ENCODE measurements at regions not wholly inside any gene's neighbourhood (a gene's known extent, or its start where the extent isn't known, plus 50 kb on each side); places are given as distances from the start of the nearest gene placed in this dataset.

DNA sequence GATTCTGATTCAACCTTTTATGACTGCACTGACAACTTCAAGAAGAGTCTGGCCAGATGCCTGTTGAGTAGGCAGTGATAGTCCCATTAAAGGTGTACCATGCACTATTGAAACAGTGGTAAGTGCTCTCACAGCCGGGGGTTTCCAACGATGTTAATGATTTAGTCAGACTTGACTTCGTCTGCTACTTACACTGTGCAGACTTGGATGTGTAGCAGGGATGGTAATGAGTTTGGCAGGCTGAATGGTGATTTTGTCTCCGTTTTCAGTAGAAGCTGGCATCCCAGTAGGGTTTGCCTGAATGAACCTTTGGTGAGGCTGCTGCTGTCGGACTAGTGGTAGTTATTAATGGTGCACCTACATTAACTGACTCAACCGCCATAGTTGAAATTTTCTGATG, 52.0 kb upstream of the TMSB15B start:
- no peak for TF ChIP-seq RAD21 (IDR thresholded peaks at IDR 0.05 in 1 of 2, conservative IDR thresholded peaks at IDR 0.05 in 1 of 2; ENCODE audit: low read depth in 2 of 2, low read length in 2 of 2)
- TF ChIP-seq SRF (IDR thresholded peaks at IDR 0.05; ENCODE audit: low read depth, low read length), result no peak
- no peak for TF ChIP-seq GTF2F1 (IDR thresholded peaks at IDR 0.05; ENCODE audit: borderline replicate concordance, low read depth, low read length)
- TF ChIP-seq, protein P1, sequence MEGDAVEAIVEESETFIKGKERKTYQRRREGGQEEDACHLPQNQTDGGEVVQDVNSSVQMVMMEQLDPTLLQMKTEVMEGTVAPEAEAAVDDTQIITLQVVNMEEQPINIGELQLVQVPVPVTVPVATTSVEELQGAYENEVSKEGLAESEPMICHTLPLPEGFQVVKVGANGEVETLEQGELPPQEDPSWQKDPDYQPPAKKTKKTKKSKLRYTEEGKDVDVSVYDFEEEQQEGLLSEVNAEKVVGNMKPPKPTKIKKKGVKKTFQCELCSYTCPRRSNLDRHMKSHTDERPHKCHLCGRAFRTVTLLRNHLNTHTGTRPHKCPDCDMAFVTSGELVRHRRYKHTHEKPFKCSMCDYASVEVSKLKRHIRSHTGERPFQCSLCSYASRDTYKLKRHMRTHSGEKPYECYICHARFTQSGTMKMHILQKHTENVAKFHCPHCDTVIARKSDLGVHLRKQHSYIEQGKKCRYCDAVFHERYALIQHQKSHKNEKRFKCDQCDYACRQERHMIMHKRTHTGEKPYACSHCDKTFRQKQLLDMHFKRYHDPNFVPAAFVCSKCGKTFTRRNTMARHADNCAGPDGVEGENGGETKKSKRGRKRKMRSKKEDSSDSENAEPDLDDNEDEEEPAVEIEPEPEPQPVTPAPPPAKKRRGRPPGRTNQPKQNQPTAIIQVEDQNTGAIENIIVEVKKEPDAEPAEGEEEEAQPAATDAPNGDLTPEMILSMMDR (IDR thresholded peaks at IDR 0.05; ENCODE audit: control extremely low read depth in 1 of 3, insufficient read depth in 1 of 3, low read depth in 1 of 3, low read length in 3 of 3), result no peak
- TF ChIP-seq SIX5 (IDR thresholded peaks at IDR 0.05; ENCODE audit: low read depth, low read length), result no peak
- TF ChIP-seq PHF8 (conservative IDR thresholded peaks at IDR 0.05; ENCODE audit: low read depth, low read length), result no peak
- TF ChIP-seq NANOG (IDR thresholded peaks at IDR 0.05; ENCODE audit: insufficient read depth, low read depth, low read length, poor library complexity, severe bottlenecking), result no peak
- TF ChIP-seq SIN3A (conservative IDR thresholded peaks at IDR 0.05 in 1 of 2, IDR thresholded peaks at IDR 0.05 in 1 of 2; ENCODE audit: low read depth in 1 of 2, low read length in 2 of 2), result no peak
- TF ChIP-seq FOSL1 (IDR thresholded peaks at IDR 0.05; ENCODE audit: insufficient read depth, low read depth, low read length), result no peak
- TF ChIP-seq EP300 (IDR thresholded peaks at IDR 0.05; ENCODE audit: borderline replicate concordance in 1 of 2, low read depth in 2 of 2, low read length in 2 of 2), result no peak
- TF ChIP-seq GABPA (IDR thresholded peaks at IDR 0.05; ENCODE audit: borderline replicate concordance, insufficient read depth, low read length), result no peak
- TF ChIP-seq MAX (IDR thresholded peaks at IDR 0.05), result no peak
